Activated naive CD8-positive, alpha-beta T cell treated with anti-CD3 and anti-CD28 coated beads for 36 hours (primary cell): ENCODE measurements at regions not wholly inside any gene's neighbourhood (a gene's known extent, or its start where the extent isn't known, plus 50 kb on each side); places are given as distances from the start of the nearest gene placed in this dataset.

Source experiments
- DNase-seq: peaks from one replicate; pipeline ENCODE4 v3.0.0; 2021
- H3K27ac Mint-ChIP-seq: one replicate; pipeline ENCODE4 v1.8.0; 2022; ENCODE audit warnings: mild to moderate bottlenecking, moderate library complexity, mixed read lengths
- H3K27me3 Mint-ChIP-seq: one replicate; pipeline ENCODE4 v1.8.0; 2022; ENCODE audit warnings: mild to moderate bottlenecking, mixed read lengths
- H3K36me3 Mint-ChIP-seq: one replicate; pipeline ENCODE4 v1.8.0; 2021; ENCODE audit warnings: mild to moderate bottlenecking, mixed read lengths
- H3K4me1 Mint-ChIP-seq: one replicate; pipeline ENCODE4 v1.8.0; 2021; ENCODE audit warnings: mixed read lengths
- H3K4me3 Mint-ChIP-seq: one replicate; pipeline ENCODE4 v1.8.0; 2022; ENCODE audit warnings: mild to moderate bottlenecking, moderate library complexity, mixed read lengths
- H3K9me3 Mint-ChIP-seq: one replicate; pipeline ENCODE4 v1.8.0; 2022; ENCODE audit warnings: mixed read lengths

DNA sequence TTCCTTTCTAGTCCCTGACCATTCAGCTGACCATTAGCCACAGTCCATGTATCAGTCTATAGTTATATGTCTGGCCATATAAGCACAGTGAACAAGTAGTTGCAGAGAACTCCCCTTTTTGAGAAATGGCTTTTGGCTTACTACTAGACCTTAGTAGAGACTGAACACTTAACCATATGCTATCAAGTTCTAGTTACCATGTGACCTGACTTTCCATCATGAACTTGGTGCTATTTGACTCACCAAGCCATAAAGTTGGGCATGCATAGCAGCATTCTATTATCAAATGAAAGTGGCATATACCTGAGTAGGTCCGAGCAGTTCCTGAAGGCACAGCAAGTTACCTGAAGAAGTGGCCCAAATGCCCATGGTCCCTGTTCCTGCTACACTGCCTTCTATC is 74.5 kb upstream of the IL2 start:
- no peak overlapping the region for H3K27ac Mint-ChIP-seq

GRCh38 chr4:122528879-122529278 is 72.4 kb upstream of the IL2 start:
- Mint-ChIP-seq H3K4me3 (no peak overlapping the region), H3K4me1 (no peaks in the 10 kb centered on the region), H3K9me3 (peaks cover 8% of the 10 kb centered on the region), H3K27me3 (peaks cover 5% of the 10 kb centered on the region), H3K36me3 (no peaks in the 10 kb centered on the region), H3K27ac (no peak overlapping the region)
- no peak for DNase-seq

More for the DNA sequence above, 74.5 kb upstream of the IL2 start:
- Mint-ChIP-seq H3K27me3 (peaks cover 3% of the 10 kb centered on the region), H3K9me3 (peaks cover 3% of the 10 kb centered on the region), H3K4me3 (no peak overlapping the region), H3K4me1 (no peaks in the 10 kb centered on the region), H3K36me3 (peaks cover 5% of the 10 kb centered on the region)
- no peak for DNase-seq

DNA sequence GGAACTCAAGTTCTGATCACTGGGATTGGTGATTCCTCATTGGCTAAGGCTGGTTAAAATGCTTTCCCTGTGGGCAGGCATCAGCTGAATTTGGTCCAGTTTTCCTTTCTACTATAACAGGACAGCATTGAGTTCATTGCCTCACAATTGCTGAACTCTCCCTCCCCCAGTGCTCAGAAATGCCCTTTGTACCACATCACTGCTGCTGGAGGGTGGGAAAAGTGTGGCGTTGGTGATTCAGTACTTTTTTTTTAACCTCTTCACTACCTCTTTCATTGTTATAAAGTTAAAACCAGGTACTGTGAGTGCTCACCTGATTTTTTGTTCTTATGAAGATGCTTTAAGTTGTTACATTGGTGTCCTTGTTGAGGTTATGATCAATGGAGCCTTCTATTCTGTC is 69.3 kb upstream of the IL2 start:
- DNase-seq: no peak
- Mint-ChIP-seq H3K4me1 (no peaks in the 10 kb centered on the region), H3K4me3 (no peak overlapping the region), H3K27me3 (peaks cover 25% of the 10 kb centered on the region), H3K27ac (no peak overlapping the region), H3K36me3 (no peaks in the 10 kb centered on the region), H3K9me3 (peaks cover 10% of the 10 kb centered on the region)

DNA sequence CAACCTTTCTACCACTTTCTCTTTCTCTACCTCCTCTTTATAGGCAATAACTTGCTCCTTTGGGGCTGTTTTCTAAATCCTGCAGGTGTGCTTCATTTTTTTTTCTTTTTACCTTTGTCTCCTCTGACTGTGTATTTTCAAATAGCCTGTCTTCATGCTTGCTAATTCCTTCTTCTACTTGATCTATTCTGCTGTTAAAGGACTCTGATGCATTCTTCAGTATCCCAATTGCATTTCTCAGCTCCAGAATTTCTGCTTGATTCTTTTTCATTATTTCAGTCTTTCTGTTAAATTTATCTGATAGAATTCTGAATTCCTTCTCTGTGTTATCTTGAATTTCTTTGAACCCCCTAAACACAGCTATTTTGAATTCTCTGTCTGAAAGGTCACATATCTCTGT is 67.7 kb upstream of the IL2 start:
- no peak overlapping the region for H3K4me3 Mint-ChIP-seq
- no peak for DNase-seq
- no peaks in the 10 kb centered on the region for H3K36me3 Mint-ChIP-seq
- H3K4me1 Mint-ChIP-seq: no peaks in the 10 kb centered on the region
- peaks cover 12% of the 10 kb centered on the region for H3K9me3 Mint-ChIP-seq
- no peak overlapping the region for H3K27ac Mint-ChIP-seq
- H3K27me3 Mint-ChIP-seq: peaks cover 39% of the 10 kb centered on the region

DNA sequence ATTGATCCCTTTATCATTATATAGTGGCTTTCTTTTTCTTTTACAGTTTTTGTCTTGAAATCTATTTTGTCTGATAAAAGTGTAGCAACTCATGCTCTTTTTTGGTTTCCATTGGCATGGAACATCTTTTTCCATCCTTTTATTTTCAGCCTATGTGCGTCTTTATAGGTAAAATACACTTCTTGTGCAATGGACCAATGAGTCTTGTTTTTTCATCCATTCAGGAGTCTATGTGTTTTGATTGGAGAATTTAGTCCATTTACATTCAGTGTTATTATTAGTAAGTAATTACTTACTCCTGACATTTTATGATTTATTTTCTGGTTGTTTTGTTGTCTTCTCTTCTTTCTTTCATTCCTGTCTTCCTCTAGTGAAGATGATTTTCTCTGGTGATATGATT is 66.4 kb upstream of the IL2 start:
- Mint-ChIP-seq H3K4me3 (no peak overlapping the region), H3K4me1 (no peaks in the 10 kb centered on the region), H3K27me3 (peaks cover 43% of the 10 kb centered on the region), H3K27ac (no peak overlapping the region), H3K9me3 (peaks cover 12% of the 10 kb centered on the region), H3K36me3 (peaks cover 2% of the 10 kb centered on the region)
- DNase-seq: no peak

GRCh38 chr4:122517345-122517744 is 60.8 kb upstream of the IL2 start:
- no peak for DNase-seq
- no peak overlapping the region for H3K27ac Mint-ChIP-seq
- no peak overlapping the region for H3K4me3 Mint-ChIP-seq
- peaks cover 6% of the 10 kb centered on the region for H3K4me1 Mint-ChIP-seq
- H3K9me3 Mint-ChIP-seq: peaks cover 2% of the 10 kb centered on the region
- peaks cover 45% of the 10 kb centered on the region for H3K27me3 Mint-ChIP-seq
- H3K36me3 Mint-ChIP-seq: peaks cover 2% of the 10 kb centered on the region

- H3K4me1 Mint-ChIP-seq: peaks cover 6% of the 10 kb centered on the region
- no peak overlapping the region for H3K4me3 Mint-ChIP-seq
- peaks cover 40% of the 10 kb centered on the region for H3K27me3 Mint-ChIP-seq
- H3K27ac Mint-ChIP-seq: no peak overlapping the region
- peaks cover 2% of the 10 kb centered on the region for H3K36me3 Mint-ChIP-seq
- DNase-seq: no peak
- peaks cover 2% of the 10 kb centered on the region for H3K9me3 Mint-ChIP-seq
Measured at GRCh38 chr4:122516376-122516775, 59.9 kb upstream of the IL2 start.

- H3K4me3 Mint-ChIP-seq: no peak overlapping the region
- no peak for DNase-seq
- H3K9me3 Mint-ChIP-seq: peaks cover 2% of the 10 kb centered on the region
- peaks cover 2% of the 10 kb centered on the region for H3K36me3 Mint-ChIP-seq
- peaks cover 6% of the 10 kb centered on the region for H3K4me1 Mint-ChIP-seq
- no peak overlapping the region for H3K27ac Mint-ChIP-seq
- peaks cover 28% of the 10 kb centered on the region for H3K27me3 Mint-ChIP-seq
Measured at GRCh38 chr4:122514671-122515070, 58.1 kb upstream of the IL2 start.

DNA sequence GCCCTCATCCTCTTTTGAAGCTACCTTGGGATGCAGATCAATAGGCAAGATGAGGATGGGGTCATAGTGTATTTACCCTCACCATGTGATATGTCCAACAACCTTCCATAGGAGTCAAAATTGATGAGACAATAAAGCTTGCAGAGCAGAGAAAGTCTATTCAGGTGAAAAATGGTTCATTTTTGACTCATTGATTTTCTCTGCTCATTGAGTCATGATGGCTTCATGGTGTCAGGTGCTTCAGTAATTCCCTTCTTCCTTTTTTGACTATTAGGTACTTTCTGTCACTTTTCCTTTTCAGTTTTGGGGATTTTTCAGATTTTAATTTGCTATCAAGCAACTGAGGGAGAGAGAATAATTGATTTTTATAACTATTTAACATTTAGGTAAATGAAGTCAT is 55.9 kb upstream of the IL2 start:
- Mint-ChIP-seq H3K36me3 (no peaks in the 10 kb centered on the region), H3K9me3 (no peaks in the 10 kb centered on the region), H3K4me1 (peaks cover 20% of the 10 kb centered on the region), H3K4me3 (no peak overlapping the region), H3K27me3 (peaks cover 18% of the 10 kb centered on the region), H3K27ac (no peak overlapping the region)
- no peak for DNase-seq

DNA sequence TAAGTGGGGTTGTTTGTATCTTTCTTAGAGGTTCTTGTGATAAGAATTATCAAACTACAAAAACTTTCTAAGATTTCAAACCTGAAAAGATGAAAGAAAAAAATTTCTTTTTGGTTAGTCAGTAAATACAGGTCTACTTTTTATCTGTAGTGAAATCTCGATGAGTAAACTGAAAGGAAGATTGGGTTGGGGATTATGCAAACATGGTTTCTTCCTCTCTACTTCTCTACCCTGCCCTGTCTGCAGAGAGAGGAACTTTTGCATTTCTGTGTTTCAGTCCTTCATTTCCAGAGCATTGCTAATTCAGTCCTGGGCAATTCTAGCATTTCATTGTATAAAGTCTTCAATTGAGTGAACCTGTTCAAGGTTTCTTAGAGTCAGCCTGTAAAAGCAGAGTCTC is 51.6 kb upstream of the IL2 start:
- Mint-ChIP-seq H3K27me3 (peaks cover 19% of the 10 kb centered on the region), H3K36me3 (no peaks in the 10 kb centered on the region), H3K4me1 (peaks cover 24% of the 10 kb centered on the region), H3K27ac (peak overlapping the region; percentile 80), H3K9me3 (no peaks in the 10 kb centered on the region), H3K4me3 (peak overlapping the region; percentile 22)
- no peak for DNase-seq
